H1 (cell line): ENCODE measurements at regions not wholly inside any gene's neighbourhood (a gene's known extent, or its start where the extent isn't known, plus 50 kb on each side); places are given as distances from the start of the nearest gene placed in this dataset.

Source experiments
- CTCF ChIA-PET: fragments of 300-600 bp; sonication (Branson Sonifier 250); formaldehyde crosslinking; loops from one replicate; lab custom pipeline; 2021; ENCODE audit not compliant: partially characterized antibody; lab: Charles Lee
- POLR2A ChIA-PET: fragments of 300-600 bp; sonication (Branson Sonifier 250); formaldehyde crosslinking; loops from one replicate; lab custom pipeline; 2021; ENCODE audit warnings: inconsistent platforms; ENCODE audit not compliant: partially characterized antibody; lab: Charles Lee
- DNase-seq, 2 experiments: peaks; one replicate each; pipeline versions ENCODE4 v3.0.0 to v3.0.0-alpha.2; 2010 to 2022; ENCODE audit warnings: low spot score in 2 of 2, low read depth in 1 of 2, mixed read lengths in 1 of 2
- FAIRE-seq: peaks from 2 replicates; lab custom pipeline; 2011; peaks lifted over from hg19 to GRCh38; lab: Jason Lieb, UNC
- H2AFZ ChIP-seq: 2 replicates; pipeline ENCODE4 v1.8.1; 2012; ENCODE audit warnings: low read length, inconsistent platforms
- H2AK5ac ChIP-seq: 2 replicates; pipeline ENCODE4 v1.6.1; 2013; ENCODE audit warnings: low read depth, low read length
- H2BK120ac ChIP-seq: replicated peaks from 2 replicates; pipeline ENCODE3; 2013; ENCODE audit warnings: low read depth, low read length, inconsistent platforms
- H2BK12ac ChIP-seq: 2 replicates; pipeline ENCODE4 v1.6.1; 2013; ENCODE audit warnings: low read depth, low read length
- H2BK15ac ChIP-seq: 2 replicates; pipeline ENCODE4 v1.6.1; 2013; ENCODE audit warnings: low read length
- H2BK20ac ChIP-seq: 2 replicates; pipeline ENCODE4 v1.6.1; 2013; ENCODE audit warnings: low read length
- H2BK5ac ChIP-seq: 2 replicates; pipeline ENCODE4 v1.6.1; 2013; ENCODE audit warnings: low read depth, low read length
- H3K14ac ChIP-seq: 2 replicates; pipeline ENCODE4 v1.6.1; 2013; ENCODE audit warnings: inconsistent platforms; ENCODE audit not compliant: insufficient read length
- H3K18ac ChIP-seq: 2 replicates; pipeline ENCODE4 v1.6.1; 2013; ENCODE audit warnings: low read length; ENCODE audit errors: extremely low read depth
- H3K23ac ChIP-seq: 2 replicates; pipeline ENCODE4 v1.6.1; 2013; ENCODE audit warnings: inconsistent platforms; ENCODE audit not compliant: insufficient read length
- H3K23me2 ChIP-seq: 2 replicates; pipeline ENCODE4 v1.6.1; 2013; ENCODE audit warnings: low read depth, low read length
- H3K27ac ChIP-seq: 2 replicates; pipeline ENCODE4 v1.6.1; 2011; ENCODE audit warnings: low read depth, low read length, inconsistent platforms
- H3K27me3 ChIP-seq, 4 experiments: replicated peaks in 1 of 4; 1 replicate in 1 of 4; 2 replicates in 3 of 4; pipeline versions ENCODE4 v1.6.1 to v1.8.1; 2011 to 2013; ENCODE audit warnings: low read length in 3 of 4, mild to moderate bottlenecking in 3 of 4, inconsistent platforms in 2 of 4, mixed read lengths in 2 of 4, moderate library complexity in 1 of 4; ENCODE audit not compliant: control insufficient read depth in 3 of 4, insufficient read depth in 3 of 4; ENCODE audit errors: extremely low read depth in 1 of 4
- H3K36me3 ChIP-seq, 4 experiments: 2 replicates each; pipeline versions ENCODE4 v1.6.1 to v1.8.1; 2011 to 2013; ENCODE audit warnings: mild to moderate bottlenecking in 4 of 4, low read length in 3 of 4, moderate library complexity in 2 of 4, control low read depth in 1 of 4, inconsistent platforms in 1 of 4; ENCODE audit not compliant: insufficient read depth in 4 of 4, control insufficient read depth in 2 of 4
- H3K4ac ChIP-seq: replicated peaks from 2 replicates; pipeline ENCODE3; 2013; ENCODE audit warnings: low read length, low read depth, mixed read lengths, inconsistent platforms; ENCODE audit not compliant: insufficient read length
- H3K4me1 ChIP-seq, 4 experiments: replicated peaks in 1 of 4; 1 replicate in 1 of 4; 2 replicates in 3 of 4; pipeline versions ENCODE4 v1.6.1 to v1.8.1; 2011 to 2013; ENCODE audit warnings: low read length in 3 of 4, inconsistent platforms in 2 of 4, mixed read lengths in 1 of 4; ENCODE audit not compliant: insufficient read depth in 4 of 4, control insufficient read depth in 3 of 4
- H3K4me2 ChIP-seq, 2 experiments: 2 replicates each; pipeline versions ENCODE4 v1.6.1 to v1.8.1; 2011 to 2013; ENCODE audit warnings: low read depth in 2 of 2, low read length in 2 of 2, control low read depth in 1 of 2, inconsistent platforms in 1 of 2, mild to moderate bottlenecking in 1 of 2; ENCODE audit not compliant: insufficient read depth in 1 of 2
- H3K4me3 ChIP-seq, 4 experiments: fragments of 200-600, 300-600 bp in 1 of 4; sonication (generic), shearing (Covaris generic), sonication (Bioruptor Twin) in 1 of 4; 2 replicates each; pipeline versions ENCODE4 v1.5.1 to v1.8.1; 2011 to 2016; ENCODE audit warnings: low read length in 4 of 4, low read depth in 3 of 4, control low read depth in 2 of 4, inconsistent platforms in 2 of 4, mild to moderate bottlenecking in 2 of 4, mixed read lengths in 1 of 4, moderate library complexity in 1 of 4; ENCODE audit not compliant: insufficient read depth in 2 of 4; ENCODE audit errors: extremely low read depth in 1 of 4
- H3K56ac ChIP-seq: replicated peaks from 2 replicates; pipeline ENCODE3; 2013; ENCODE audit warnings: low read depth, mild to moderate bottlenecking, mixed read lengths, low read length, inconsistent platforms; ENCODE audit not compliant: insufficient read length
- H3K79me1 ChIP-seq: 2 replicates; pipeline ENCODE4 v1.6.1; 2013; ENCODE audit warnings: low read depth, low read length, control low read depth
- H3K79me2 ChIP-seq, 2 experiments: 2 replicates each; pipeline versions ENCODE4 v1.6.1 to v1.8.1; 2012 to 2013; ENCODE audit warnings: low read length in 2 of 2, mild to moderate bottlenecking in 2 of 2, inconsistent platforms in 1 of 2; ENCODE audit not compliant: insufficient read depth in 2 of 2, control insufficient read depth in 1 of 2
- H3K9ac ChIP-seq, 4 experiments: replicated peaks in 1 of 4; 1 replicate in 1 of 4; 2 replicates in 3 of 4; pipeline versions ENCODE4 v1.6.1 to v1.8.1; 2011 to 2013; ENCODE audit warnings: low read depth in 3 of 4, low read length in 3 of 4, control low read depth in 2 of 4, mild to moderate bottlenecking in 2 of 4, moderate library complexity in 2 of 4, inconsistent platforms in 1 of 4; ENCODE audit errors: extremely low read depth in 1 of 4
- H3K9me3 ChIP-seq, 2 experiments: 2 replicates each; pipeline versions ENCODE4 v1.6.1 to v1.8.1; 2012 to 2013; ENCODE audit warnings: mild to moderate bottlenecking in 2 of 2, moderate library complexity in 2 of 2, control low read depth in 1 of 2, inconsistent platforms in 1 of 2, low read depth in 1 of 2, low read length in 1 of 2, mixed read lengths in 1 of 2; ENCODE audit not compliant: insufficient read depth in 2 of 2
- H4K20me1 ChIP-seq, 2 experiments: replicated peaks in 1 of 2; 2 replicates each; pipeline versions ENCODE3 to v1.8.1; 2011 to 2013; ENCODE audit warnings: inconsistent platforms in 2 of 2, low read length in 2 of 2, mild to moderate bottlenecking in 1 of 2; ENCODE audit not compliant: insufficient read depth in 2 of 2, control insufficient read depth in 1 of 2
- H4K5ac ChIP-seq: 2 replicates; pipeline ENCODE4 v1.6.1; 2013; ENCODE audit warnings: low read length, low read depth, mixed read lengths, inconsistent platforms; ENCODE audit not compliant: insufficient read length
- H4K8ac ChIP-seq: 2 replicates; pipeline ENCODE4 v1.8.0; 2013; ENCODE audit warnings: mild to moderate bottlenecking, moderate library complexity, low read length, inconsistent platforms; ENCODE audit not compliant: insufficient read depth; ENCODE audit errors: extremely low read depth
- H4K91ac ChIP-seq: replicated peaks from 2 replicates; pipeline ENCODE3; 2013; ENCODE audit warnings: low read length, mixed read lengths, inconsistent platforms; ENCODE audit not compliant: insufficient read length
- BACH1 ChIP-seq: IDR thresholded peaks from 2 replicates; pipeline ENCODE4 v1.6.1; 2012; ENCODE audit warnings: low read length, improper control_type of control experiment
- CBX5 ChIP-seq: fragments of 300-800, 300-1000 bp; sonication (generic); IDR thresholded peaks from 2 replicates; pipeline ENCODE4 v1.7.1; 2016; ENCODE audit warnings: antibody characterized with exemption, low read length, low read depth
- CBX8 ChIP-seq: fragments of 300-800, 300-1000 bp; sonication (generic); IDR thresholded peaks from 2 replicates; pipeline ENCODE4 v1.7.1; 2016; ENCODE audit warnings: low read depth, low read length, borderline replicate concordance
- CHD2 ChIP-seq: IDR thresholded peaks from 2 replicates; pipeline ENCODE4 v1.6.1; 2012; ENCODE audit warnings: low read length, improper control_type of control experiment
- CTBP2 ChIP-seq: IDR thresholded peaks from 2 replicates; pipeline ENCODE4 v1.7.0; 2011; ENCODE audit warnings: borderline replicate concordance, mild to moderate bottlenecking, moderate library complexity, mixed read lengths, low read length; ENCODE audit not compliant: insufficient read depth, insufficient read length
- EP300 ChIP-seq, 2 experiments: IDR thresholded peaks; 1 replicate in 1 of 2; 2 replicates in 1 of 2; pipeline ENCODE4 v1.6.1; 2011 to 2012; ENCODE audit warnings: low read depth in 2 of 2, low read length in 2 of 2, mild to moderate bottlenecking in 2 of 2, borderline replicate concordance in 1 of 2, inconsistent platforms in 1 of 2, moderate library complexity in 1 of 2
- JUN ChIP-seq: IDR thresholded peaks from 2 replicates; pipeline ENCODE4 v1.6.1; 2011; ENCODE audit warnings: low read depth, mild to moderate bottlenecking, improper control_type of control experiment, low read length
- JUND ChIP-seq: IDR thresholded peaks from 2 replicates; pipeline ENCODE4 v1.6.1; 2011; ENCODE audit warnings: mild to moderate bottlenecking, improper control_type of control experiment, low read length
- KDM1A ChIP-seq: fragments of 200-600, 300-600 bp; sonication (generic); IDR thresholded peaks from 2 replicates; pipeline ENCODE4 v1.7.1; 2016; ENCODE audit warnings: mild to moderate bottlenecking, low read length, borderline replicate concordance
- NANOG ChIP-seq: IDR thresholded peaks from 2 replicates; pipeline ENCODE4 v1.6.1; 2011; ENCODE audit warnings: low read length, low read depth, mild to moderate bottlenecking, inconsistent platforms; ENCODE audit not compliant: insufficient read depth, poor library complexity, severe bottlenecking
- POLR2AphosphoS5 ChIP-seq: IDR thresholded peaks from 2 replicates; pipeline ENCODE4 v1.6.1; 2011; ENCODE audit warnings: low read depth, low read length
- POU5F1 ChIP-seq: IDR thresholded peaks from 2 replicates; pipeline ENCODE4 v1.6.1; 2011; ENCODE audit warnings: low read depth, mild to moderate bottlenecking, low read length, moderate library complexity
- SAP30 ChIP-seq: fragments of 300-600 bp; sonication (generic); IDR thresholded peaks from 2 replicates; pipeline ENCODE4 v1.7.1; 2012; ENCODE audit warnings: low read length, moderate library complexity, mild to moderate bottlenecking, inconsistent platforms; ENCODE audit not compliant: insufficient read depth, insufficient replicate concordance
- SP4 ChIP-seq: IDR thresholded peaks from 2 replicates; pipeline ENCODE4 v1.6.1; 2012; ENCODE audit warnings: low read length, inconsistent platforms
- TCF12 ChIP-seq: IDR thresholded peaks from 2 replicates; pipeline ENCODE4 v1.6.1; 2011; ENCODE audit warnings: low read depth, mild to moderate bottlenecking, low read length
- ZNF274 ChIP-seq: IDR thresholded peaks from 2 replicates; pipeline ENCODE4 v1.7.0; 2012; ENCODE audit warnings: low read length, borderline replicate concordance; ENCODE audit errors: extremely low read depth
- WGBS, 2 experiments: shearing (Covaris generic) in 1 of 2; methylation state at CpG; one replicate each; pipeline versions ENCODE4 v1.1.6 to v1.1.7; 2013 to 2015; ENCODE audit warnings: low lambda C conversion rate in 2 of 2, mixed read lengths in 2 of 2, inconsistent platforms in 1 of 2, low coverage in 1 of 2, missing lambda C conversion rate in 1 of 2; ENCODE audit not compliant: insufficient replicate concordance in 2 of 2, insufficient coverage in 1 of 2, insufficient read length in 1 of 2; ENCODE audit errors: extremely low coverage in 1 of 2, missing lambda C conversion rate in 1 of 2; 5-methylcytosine and 5-hydroxymethylcytosine counted together

DNA sequence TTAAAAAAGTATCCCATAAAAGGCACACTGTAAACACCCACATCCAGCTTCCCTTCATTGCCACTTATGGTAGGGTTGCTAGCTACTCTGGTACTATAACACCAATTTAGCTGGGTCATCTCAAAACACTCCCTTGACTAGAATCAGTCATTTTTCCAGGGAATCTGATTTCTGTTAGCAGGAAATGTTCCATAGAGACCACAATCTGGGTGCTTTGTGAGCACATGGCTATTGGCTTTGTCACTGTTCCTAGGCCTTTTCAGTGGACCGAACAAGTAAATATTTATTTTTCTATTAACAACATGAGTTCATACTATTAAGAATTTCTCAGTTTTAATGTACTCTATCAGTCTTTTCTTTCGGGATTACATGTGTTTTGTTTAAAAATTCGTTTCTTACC, 404.7 kb upstream of the GNPDA2 start:
- H3K56ac ChIP-seq = no peak overlapping the region
- H3K4ac ChIP-seq = no peak overlapping the region
- H2BK12ac ChIP-seq = no peak overlapping the region
- no peaks in the 10 kb centered on the region for H3K9me3 ChIP-seq
- H3K79me2 ChIP-seq = no peaks in the 10 kb centered on the region
- H2BK5ac ChIP-seq = no peak overlapping the region
- 0 out of 2 replicates have a peak overlapping the region, but pooled peaks have one; percentile 44 for H2AFZ ChIP-seq
- H3K23me2 ChIP-seq = no peaks in the 10 kb centered on the region
- H2BK20ac ChIP-seq = no peak overlapping the region
- H3K79me1 ChIP-seq = no peaks in the 10 kb centered on the region
- no peaks in the 10 kb centered on the region for H4K20me1 ChIP-seq
- H2BK120ac ChIP-seq = no peak overlapping the region
- H4K91ac ChIP-seq = no peak overlapping the region
- WGBS, 2 experiments = 96% methylated on average over 3 of the region's 3 CpGs; no CpG with 5 or more reads in 1 of the 2 experiments
- H2AK5ac ChIP-seq = no peak overlapping the region
- no peak overlapping the region for H3K18ac ChIP-seq
- no peak overlapping the region for H3K4me2 ChIP-seq
- H4K8ac ChIP-seq = no peak overlapping the region
- DNase-seq (no peak), FAIRE-seq (no peak)
- no peaks in the 10 kb centered on the region for H3K36me3 ChIP-seq
- no peak overlapping the region for H3K14ac ChIP-seq
- H3K4me3 ChIP-seq = no peak overlapping the region
- no peak overlapping the region for H4K5ac ChIP-seq
- no peak overlapping the region for H3K9ac ChIP-seq
- no peak overlapping the region for H3K27ac ChIP-seq
- CTCF ChIA-PET = no interaction called here
- POLR2A ChIA-PET = no interaction called here
- H3K4me1 ChIP-seq = no peaks in the 10 kb centered on the region
- H3K27me3 ChIP-seq = no peaks in the 10 kb centered on the region
- H3K23ac ChIP-seq = no peak overlapping the region
- H2BK15ac ChIP-seq = no peak overlapping the region
- TF ChIP-seq KDM1A (no peak), NANOG (no peak), CHD2 (no peak), JUN (no peak), EP300 (IDR thresholded peaks at IDR 0.05; ENCODE audit: borderline replicate concordance in 1 of 2, low read depth in 2 of 2, low read length in 2 of 2) (no peak), BACH1 (no peak), CTBP2 (no peak), POLR2AphosphoS5 (no peak), CBX8 (no peak), ZNF274 (no peak), SAP30 (no peak), POU5F1 (no peak), SP4 (no peak), CBX5 (no peak), TCF12 (no peak), JUND (no peak)
